ENCODE measurements at regions not wholly inside any gene's neighbourhood (a gene's known extent, or its start where the extent isn't known, plus 50 kb on each side); places are given as distances from the start of the nearest gene placed in this dataset.

DNA sequence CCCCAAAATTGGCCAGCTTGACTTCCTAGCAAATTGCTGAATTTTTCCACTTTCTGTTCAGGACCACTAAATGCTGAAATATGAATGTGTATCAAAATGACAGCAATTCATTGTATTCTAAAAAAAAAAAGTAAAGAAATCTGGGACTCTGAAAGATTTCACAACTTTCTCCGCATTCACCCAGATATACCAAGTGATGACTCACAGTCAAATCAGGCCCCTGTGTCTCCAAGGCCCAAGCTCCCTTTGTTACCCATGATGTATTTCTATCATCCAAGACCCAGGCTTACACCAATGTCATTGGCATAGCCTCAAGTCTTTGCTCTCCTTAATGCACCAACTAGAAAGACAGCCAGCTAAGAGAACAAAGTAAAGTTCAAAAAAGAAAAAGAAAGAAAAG is 493.9 kb downstream of the NTRK2 start:
- H3K4me2 ChIP-seq (ENCODE audit: insufficient read depth, low read length) = no peak overlapping the region
- H3K9me1 ChIP-seq (ENCODE audit: control insufficient read depth, insufficient read depth, low read length) = no peaks in the 10 kb centered on the region
- POLR2A ChIA-PET = no interaction called here
- no peak for DNase-seq (ENCODE audit: extremely low read depth in 1 of 4, low spot score in 3 of 4)
- H3K9ac ChIP-seq (ENCODE audit: insufficient read depth in 1 of 2, low read depth in 2 of 2, low read length in 2 of 2) = no peak overlapping the region
- no peaks in the 10 kb centered on the region for H3K27me3 ChIP-seq (ENCODE audit: control insufficient read depth in 2 of 2, insufficient read depth in 2 of 2, low read length in 2 of 2)
- WGBS (ENCODE audit: insufficient coverage, low coverage, missing lambda C conversion rate) = 0% methylated on average over 1 of the region's 1 CpG
- intact Hi-C loops (cut with micrococcal nuclease) = no loop called here
- FAIRE-seq = no peak
- CTCF ChIA-PET (ENCODE audit: low intra/inter-chr PET ratio) = no interaction called here
- H2AFZ ChIP-seq (ENCODE audit: low read depth, low read length) = no peak overlapping the region
- in situ Hi-C loops (cut with MboI) = no loop called here
- H3K79me2 ChIP-seq (ENCODE audit: control insufficient read depth, insufficient read depth, low read length) = no peaks in the 10 kb centered on the region
- H3K27ac ChIP-seq (ENCODE audit: extremely low read depth, low read depth, low read length) = no peak overlapping the region
- H4K20me1 ChIP-seq (replicated peaks; ENCODE audit: control insufficient read depth, insufficient read depth, low read length) = no peaks in the 10 kb centered on the region
- ATAC-seq = no peak
- H3K4me3 ChIP-seq = no peak overlapping the region
- no peaks in the 10 kb centered on the region for H3K4me1 ChIP-seq (replicated peaks in 1 of 2; ENCODE audit: control insufficient read depth in 2 of 2, insufficient read depth in 2 of 2, low read length in 2 of 2)
- no peaks in the 10 kb centered on the region for H3K36me3 ChIP-seq (ENCODE audit: control insufficient read depth, insufficient read depth, low read length)
- no peaks in the 10 kb centered on the region for H3K9me3 ChIP-seq (replicated peaks; ENCODE audit: control insufficient read depth, insufficient read depth, low read depth, low read length)
- no TSS peak for BruUV-seq (replicated peaks)
- TF ChIP-seq NFE2 (IDR thresholded peaks at IDR 0.05; ENCODE audit: low read depth) (no peak), EWSR1 (IDR thresholded peaks at IDR 0.05; ENCODE audit: borderline replicate concordance, low read depth, partially characterized antibody) (no peak), NR2C1 (IDR thresholded peaks at IDR 0.05) (no peak), NR2C1 (tag; IDR thresholded peaks at IDR 0.05) (no peak), SRSF3 (IDR thresholded peaks at IDR 0.05; ENCODE audit: insufficient read depth, low read length) (no peak), ZNF239 (CRISPR knock-in tag; IDR thresholded peaks at IDR 0.05) (no peak), MCM5 (IDR thresholded peaks at IDR 0.05; ENCODE audit: low read depth) (no peak), ZBTB17 (CRISPR knock-in tag; IDR thresholded peaks at IDR 0.05) (no peak), RBBP5 (IDR thresholded peaks at IDR 0.05; ENCODE audit: borderline replicate concordance, insufficient read depth, low read length, poor library complexity, severe bottlenecking) (no peak), FOXA1 (IDR thresholded peaks at IDR 0.05; ENCODE audit: borderline replicate concordance) (no peak), NEUROD1 (IDR thresholded peaks at IDR 0.05; ENCODE audit: borderline replicate concordance, low read depth, low read length, partially characterized antibody) (no peak), ZNF699 (CRISPR knock-in tag; IDR thresholded peaks at IDR 0.05; ENCODE audit: insufficient replicate concordance) (no peak), ZNF707 (CRISPR knock-in tag; conservative IDR thresholded peaks at IDR 0.05) (no peak), ZC3H4 (CRISPR knock-in tag; IDR thresholded peaks at IDR 0.05; ENCODE audit: borderline replicate concordance) (no peak), ZKSCAN8 (CRISPR knock-in tag; IDR thresholded peaks at IDR 0.05) (no peak)
- TF ChIP-seq, protein P1, sequence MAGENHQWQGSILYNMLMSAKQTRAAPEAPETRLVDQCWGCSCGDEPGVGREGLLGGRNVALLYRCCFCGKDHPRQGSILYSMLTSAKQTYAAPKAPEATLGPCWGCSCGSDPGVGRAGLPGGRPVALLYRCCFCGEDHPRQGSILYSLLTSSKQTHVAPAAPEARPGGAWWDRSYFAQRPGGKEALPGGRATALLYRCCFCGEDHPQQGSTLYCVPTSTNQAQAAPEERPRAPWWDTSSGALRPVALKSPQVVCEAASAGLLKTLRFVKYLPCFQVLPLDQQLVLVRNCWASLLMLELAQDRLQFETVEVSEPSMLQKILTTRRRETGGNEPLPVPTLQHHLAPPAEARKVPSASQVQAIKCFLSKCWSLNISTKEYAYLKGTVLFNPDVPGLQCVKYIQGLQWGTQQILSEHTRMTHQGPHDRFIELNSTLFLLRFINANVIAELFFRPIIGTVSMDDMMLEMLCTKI (IDR thresholded peaks at IDR 0.05; ENCODE audit: partially characterized antibody) = no peak
- TF ChIP-seq, protein P2, sequence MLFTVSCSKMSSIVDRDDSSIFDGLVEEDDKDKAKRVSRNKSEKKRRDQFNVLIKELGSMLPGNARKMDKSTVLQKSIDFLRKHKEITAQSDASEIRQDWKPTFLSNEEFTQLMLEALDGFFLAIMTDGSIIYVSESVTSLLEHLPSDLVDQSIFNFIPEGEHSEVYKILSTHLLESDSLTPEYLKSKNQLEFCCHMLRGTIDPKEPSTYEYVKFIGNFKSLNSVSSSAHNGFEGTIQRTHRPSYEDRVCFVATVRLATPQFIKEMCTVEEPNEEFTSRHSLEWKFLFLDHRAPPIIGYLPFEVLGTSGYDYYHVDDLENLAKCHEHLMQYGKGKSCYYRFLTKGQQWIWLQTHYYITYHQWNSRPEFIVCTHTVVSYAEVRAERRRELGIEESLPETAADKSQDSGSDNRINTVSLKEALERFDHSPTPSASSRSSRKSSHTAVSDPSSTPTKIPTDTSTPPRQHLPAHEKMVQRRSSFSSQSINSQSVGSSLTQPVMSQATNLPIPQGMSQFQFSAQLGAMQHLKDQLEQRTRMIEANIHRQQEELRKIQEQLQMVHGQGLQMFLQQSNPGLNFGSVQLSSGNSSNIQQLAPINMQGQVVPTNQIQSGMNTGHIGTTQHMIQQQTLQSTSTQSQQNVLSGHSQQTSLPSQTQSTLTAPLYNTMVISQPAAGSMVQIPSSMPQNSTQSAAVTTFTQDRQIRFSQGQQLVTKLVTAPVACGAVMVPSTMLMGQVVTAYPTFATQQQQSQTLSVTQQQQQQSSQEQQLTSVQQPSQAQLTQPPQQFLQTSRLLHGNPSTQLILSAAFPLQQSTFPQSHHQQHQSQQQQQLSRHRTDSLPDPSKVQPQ (CRISPR knock-in tag; IDR thresholded peaks at IDR 0.05; ENCODE audit: borderline replicate concordance) = no peak
- TF ChIP-seq, protein P3, sequence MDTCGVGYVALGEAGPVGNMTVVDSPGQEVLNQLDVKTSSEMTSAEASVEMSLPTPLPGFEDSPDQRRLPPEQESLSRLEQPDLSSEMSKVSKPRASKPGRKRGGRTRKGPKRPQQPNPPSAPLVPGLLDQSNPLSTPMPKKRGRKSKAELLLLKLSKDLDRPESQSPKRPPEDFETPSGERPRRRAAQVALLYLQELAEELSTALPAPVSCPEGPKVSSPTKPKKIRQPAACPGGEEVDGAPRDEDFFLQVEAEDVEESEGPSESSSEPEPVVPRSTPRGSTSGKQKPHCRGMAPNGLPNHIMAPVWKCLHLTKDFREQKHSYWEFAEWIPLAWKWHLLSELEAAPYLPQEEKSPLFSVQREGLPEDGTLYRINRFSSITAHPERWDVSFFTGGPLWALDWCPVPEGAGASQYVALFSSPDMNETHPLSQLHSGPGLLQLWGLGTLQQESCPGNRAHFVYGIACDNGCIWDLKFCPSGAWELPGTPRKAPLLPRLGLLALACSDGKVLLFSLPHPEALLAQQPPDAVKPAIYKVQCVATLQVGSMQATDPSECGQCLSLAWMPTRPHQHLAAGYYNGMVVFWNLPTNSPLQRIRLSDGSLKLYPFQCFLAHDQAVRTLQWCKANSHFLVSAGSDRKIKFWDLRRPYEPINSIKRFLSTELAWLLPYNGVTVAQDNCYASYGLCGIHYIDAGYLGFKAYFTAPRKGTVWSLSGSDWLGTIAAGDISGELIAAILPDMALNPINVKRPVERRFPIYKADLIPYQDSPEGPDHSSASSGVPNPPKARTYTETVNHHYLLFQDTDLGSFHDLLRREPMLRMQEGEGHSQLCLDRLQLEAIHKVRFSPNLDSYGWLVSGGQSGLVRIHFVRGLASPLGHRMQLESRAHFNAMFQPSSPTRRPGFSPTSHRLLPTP (IDR thresholded peaks at IDR 0.05; ENCODE audit: borderline replicate concordance, extremely low read depth, insufficient read length) = no peak
